ENCODE measurements at regions not wholly inside any gene's neighbourhood (a gene's known extent, or its start where the extent isn't known, plus 50 kb on each side); places are given as distances from the start of the nearest gene placed in this dataset.

DNA sequence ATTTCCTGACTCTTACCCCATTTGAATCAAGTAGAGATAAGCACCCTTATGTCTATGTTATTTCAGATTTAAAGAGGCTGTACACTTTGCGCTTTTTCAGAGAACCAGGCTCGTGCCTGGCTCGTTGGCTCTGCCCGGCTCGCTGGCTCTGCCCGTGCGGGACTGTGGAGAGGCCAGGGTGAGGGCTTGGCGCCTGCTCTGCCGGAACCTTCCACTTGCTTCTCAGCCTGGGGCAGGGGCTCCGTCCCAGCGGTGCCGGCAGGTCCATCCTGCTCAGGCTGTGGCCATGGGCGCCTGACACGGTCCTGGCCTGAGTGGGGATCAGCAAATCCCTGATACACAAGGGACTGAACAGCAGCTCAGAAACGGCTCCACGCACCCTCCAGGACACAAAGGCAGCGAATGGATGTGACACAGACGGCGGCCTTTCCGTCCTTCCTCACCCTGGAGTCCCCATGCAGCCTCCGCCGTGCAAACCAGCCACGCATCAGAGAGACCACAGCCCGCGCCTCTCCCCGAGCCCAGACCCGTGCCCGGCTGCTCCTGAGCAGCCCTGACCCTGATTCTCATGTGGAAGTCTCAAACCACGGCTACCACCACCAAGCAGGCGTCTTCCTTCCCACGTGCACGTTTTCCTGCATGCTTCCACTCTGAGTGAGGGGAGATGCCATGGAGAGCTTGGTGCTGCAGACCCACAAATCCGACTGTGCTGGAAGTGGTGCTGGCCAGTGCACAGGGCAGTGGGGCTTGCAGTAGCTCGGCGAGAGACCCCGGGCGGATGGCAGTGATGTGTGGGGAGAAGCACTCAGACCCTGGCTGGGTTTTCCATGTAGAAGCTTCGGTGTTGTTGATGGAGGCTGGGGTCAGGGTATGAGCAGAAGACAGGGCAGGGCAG lies 233.9 kb downstream of the ERMARD start (continued):
- TF ChIP-seq, protein P1, sequence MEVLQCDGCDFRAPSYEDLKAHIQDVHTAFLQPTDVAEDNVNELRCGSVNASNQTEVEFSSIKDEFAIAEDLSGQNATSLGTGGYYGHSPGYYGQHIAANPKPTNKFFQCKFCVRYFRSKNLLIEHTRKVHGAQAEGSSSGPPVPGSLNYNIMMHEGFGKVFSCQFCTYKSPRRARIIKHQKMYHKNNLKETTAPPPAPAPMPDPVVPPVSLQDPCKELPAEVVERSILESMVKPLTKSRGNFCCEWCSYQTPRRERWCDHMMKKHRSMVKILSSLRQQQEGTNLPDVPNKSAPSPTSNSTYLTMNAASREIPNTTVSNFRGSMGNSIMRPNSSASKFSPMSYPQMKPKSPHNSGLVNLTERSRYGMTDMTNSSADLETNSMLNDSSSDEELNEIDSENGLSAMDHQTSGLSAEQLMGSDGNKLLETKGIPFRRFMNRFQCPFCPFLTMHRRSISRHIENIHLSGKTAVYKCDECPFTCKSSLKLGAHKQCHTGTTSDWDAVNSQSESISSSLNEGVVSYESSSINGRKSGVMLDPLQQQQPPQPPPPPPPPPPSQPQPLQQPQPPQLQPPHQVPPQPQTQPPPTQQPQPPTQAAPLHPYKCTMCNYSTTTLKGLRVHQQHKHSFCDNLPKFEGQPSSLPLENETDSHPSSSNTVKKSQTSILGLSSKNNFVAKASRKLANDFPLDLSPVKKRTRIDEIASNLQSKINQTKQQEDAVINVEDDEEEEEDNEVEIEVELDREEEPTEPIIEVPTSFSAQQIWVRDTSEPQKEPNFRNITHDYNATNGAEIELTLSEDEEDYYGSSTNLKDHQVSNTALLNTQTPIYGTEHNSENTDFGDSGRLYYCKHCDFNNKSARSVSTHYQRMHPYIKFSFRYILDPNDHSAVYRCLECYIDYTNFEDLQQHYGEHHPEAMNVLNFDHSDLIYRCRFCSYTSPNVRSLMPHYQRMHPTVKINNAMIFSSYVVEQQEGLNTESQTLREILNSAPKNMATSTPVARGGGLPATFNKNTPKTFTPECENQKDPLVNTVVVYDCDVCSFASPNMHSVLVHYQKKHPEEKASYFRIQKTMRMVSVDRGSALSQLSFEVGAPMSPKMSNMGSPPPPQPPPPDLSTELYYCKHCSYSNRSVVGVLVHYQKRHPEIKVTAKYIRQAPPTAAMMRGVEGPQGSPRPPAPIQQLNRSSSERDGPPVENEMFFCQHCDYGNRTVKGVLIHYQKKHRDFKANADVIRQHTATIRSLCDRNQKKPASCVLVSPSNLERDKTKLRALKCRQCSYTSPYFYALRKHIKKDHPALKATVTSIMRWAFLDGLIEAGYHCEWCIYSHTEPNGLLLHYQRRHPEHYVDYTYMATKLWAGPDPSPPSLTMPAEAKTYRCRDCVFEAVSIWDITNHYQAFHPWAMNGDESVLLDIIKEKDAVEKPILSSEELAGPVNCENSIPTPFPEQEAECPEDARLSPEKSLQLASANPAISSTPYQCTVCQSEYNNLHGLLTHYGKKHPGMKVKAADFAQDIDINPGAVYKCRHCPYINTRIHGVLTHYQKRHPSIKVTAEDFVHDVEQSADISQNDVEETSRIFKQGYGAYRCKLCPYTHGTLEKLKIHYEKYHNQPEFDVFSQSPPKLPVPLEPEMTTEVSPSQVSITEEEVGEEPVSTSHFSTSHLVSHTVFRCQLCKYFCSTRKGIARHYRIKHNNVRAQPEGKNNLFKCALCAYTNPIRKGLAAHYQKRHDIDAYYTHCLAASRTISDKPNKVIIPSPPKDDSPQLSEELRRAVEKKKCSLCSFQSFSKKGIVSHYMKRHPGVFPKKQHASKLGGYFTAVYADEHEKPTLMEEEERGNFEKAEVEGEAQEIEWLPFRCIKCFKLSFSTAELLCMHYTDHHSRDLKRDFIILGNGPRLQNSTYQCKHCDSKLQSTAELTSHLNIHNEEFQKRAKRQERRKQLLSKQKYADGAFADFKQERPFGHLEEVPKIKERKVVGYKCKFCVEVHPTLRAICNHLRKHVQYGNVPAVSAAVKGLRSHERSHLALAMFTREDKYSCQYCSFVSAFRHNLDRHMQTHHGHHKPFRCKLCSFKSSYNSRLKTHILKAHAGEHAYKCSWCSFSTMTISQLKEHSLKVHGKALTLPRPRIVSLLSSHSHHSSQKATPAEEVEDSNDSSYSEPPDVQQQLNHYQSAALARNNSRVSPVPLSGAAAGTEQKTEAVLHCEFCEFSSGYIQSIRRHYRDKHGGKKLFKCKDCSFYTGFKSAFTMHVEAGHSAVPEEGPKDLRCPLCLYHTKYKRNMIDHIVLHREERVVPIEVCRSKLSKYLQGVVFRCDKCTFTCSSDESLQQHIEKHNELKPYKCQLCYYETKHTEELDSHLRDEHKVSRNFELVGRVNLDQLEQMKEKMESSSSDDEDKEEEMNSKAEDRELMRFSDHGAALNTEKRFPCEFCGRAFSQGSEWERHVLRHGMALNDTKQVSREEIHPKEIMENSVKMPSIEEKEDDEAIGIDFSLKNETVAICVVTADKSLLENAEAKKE (CRISPR knock-in tag; IDR thresholded peaks at IDR 0.05), result no peak
- TF ChIP-seq, protein P2, sequence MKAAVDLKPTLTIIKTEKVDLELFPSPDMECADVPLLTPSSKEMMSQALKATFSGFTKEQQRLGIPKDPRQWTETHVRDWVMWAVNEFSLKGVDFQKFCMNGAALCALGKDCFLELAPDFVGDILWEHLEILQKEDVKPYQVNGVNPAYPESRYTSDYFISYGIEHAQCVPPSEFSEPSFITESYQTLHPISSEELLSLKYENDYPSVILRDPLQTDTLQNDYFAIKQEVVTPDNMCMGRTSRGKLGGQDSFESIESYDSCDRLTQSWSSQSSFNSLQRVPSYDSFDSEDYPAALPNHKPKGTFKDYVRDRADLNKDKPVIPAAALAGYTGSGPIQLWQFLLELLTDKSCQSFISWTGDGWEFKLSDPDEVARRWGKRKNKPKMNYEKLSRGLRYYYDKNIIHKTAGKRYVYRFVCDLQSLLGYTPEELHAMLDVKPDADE (IDR thresholded peaks at IDR 0.05), result no peak
- TF ChIP-seq CREB1 (CRISPR knock-in tag; IDR thresholded peaks at IDR 0.05; ENCODE audit: low read depth), result no peak

DNA sequence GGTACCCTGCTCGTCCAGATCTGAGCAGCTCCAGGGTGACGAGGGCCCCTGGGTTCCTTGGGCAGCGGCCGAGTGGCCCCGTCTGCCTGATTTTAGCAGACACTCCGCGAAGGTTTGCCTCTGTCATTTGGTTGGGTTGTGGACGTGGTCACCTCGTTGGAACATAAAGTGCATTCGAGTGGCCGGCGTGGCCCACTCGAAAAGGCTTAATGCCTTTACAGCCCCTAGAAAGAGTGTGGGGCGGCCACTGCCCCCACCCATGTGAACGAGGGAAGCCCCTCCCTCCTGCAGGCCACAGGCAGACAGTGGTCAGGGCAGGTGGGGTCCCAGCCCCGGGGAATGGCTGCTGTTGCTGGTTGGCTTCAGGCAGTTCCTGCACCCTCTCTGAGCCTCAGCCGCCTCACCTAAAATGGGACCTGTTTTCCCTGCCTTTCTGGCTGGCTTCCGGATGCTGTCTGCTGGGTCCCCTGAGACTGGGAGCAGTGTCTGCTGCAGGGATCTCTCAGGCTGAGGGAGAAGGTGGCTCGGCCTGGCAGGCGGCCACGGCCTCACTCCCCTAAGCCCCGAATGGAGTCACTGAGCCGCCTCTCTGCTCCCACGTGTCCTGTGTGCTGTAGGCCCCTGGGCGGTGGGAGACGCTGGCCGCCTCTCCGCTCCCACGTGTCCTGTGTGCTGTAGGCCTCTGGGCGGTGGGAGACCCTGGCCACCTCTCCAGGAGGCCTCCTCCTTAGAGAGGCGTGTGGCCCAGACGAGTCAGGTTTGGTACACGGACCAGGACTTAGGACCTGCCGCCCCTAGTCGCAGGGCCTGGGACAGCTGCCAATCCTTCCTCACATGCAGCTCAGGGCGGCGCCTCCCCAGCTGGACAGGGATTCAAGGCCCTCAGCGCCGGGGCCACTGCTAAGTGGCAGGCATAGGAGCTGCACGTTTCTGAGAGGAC lies 233.0 kb downstream of the ERMARD start:
- Histone ChIP-seq H3K4me1 (ENCODE audit: insufficient read depth) (no peaks in the 10 kb centered on the region), H3K79me2 (replicated peaks; ENCODE audit: insufficient read depth) (no peaks in the 10 kb centered on the region), H4K20me1 (replicated peaks; ENCODE audit: insufficient read depth) (no peaks in the 10 kb centered on the region), H3F3A (replicated peaks; ENCODE audit: low read depth) (no peaks in the 10 kb centered on the region), H3K9me2 (ENCODE audit: insufficient read depth) (no peaks in the 10 kb centered on the region), H3K27me3 (ENCODE audit: insufficient read depth) (no peaks in the 10 kb centered on the region), H3K4me2 (no peak overlapping the region), H3K36me3 (ENCODE audit: insufficient read depth) (no peaks in the 10 kb centered on the region), H3K27ac (ENCODE audit: low read depth) (no peak overlapping the region), H3K4me3 (no peak overlapping the region), H2AFZ (no peak overlapping the region)
- Mint-ChIP-seq H3K4me3 (no peak overlapping the region), H3K27me3 (ENCODE audit: insufficient read depth, low read depth, poor library complexity) (no peaks in the 10 kb centered on the region), H3K9me3 (peaks cover 3% of the 10 kb centered on the region; the same call in 1 of the 3 replicates), H3K36me3 (ENCODE audit: low read depth) (no peaks in the 10 kb centered on the region), H3K27ac (no peak overlapping the region), H3K4me1 (peaks cover 3% of the 10 kb centered on the region; the same call in 1 of the 3 replicates)
- TF ChIP-seq, protein P3, sequence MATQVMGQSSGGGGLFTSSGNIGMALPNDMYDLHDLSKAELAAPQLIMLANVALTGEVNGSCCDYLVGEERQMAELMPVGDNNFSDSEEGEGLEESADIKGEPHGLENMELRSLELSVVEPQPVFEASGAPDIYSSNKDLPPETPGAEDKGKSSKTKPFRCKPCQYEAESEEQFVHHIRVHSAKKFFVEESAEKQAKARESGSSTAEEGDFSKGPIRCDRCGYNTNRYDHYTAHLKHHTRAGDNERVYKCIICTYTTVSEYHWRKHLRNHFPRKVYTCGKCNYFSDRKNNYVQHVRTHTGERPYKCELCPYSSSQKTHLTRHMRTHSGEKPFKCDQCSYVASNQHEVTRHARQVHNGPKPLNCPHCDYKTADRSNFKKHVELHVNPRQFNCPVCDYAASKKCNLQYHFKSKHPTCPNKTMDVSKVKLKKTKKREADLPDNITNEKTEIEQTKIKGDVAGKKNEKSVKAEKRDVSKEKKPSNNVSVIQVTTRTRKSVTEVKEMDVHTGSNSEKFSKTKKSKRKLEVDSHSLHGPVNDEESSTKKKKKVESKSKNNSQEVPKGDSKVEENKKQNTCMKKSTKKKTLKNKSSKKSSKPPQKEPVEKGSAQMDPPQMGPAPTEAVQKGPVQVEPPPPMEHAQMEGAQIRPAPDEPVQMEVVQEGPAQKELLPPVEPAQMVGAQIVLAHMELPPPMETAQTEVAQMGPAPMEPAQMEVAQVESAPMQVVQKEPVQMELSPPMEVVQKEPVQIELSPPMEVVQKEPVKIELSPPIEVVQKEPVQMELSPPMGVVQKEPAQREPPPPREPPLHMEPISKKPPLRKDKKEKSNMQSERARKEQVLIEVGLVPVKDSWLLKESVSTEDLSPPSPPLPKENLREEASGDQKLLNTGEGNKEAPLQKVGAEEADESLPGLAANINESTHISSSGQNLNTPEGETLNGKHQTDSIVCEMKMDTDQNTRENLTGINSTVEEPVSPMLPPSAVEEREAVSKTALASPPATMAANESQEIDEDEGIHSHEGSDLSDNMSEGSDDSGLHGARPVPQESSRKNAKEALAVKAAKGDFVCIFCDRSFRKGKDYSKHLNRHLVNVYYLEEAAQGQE (IDR thresholded peaks at IDR 0.05; ENCODE audit: unreplicated experiment), result no peak
- TF ChIP-seq ZNF114 (CRISPR knock-in tag; IDR thresholded peaks at IDR 0.05) (no peak), EZH2phosphoT487 (IDR thresholded peaks at IDR 0.05; ENCODE audit: unreplicated experiment) (no peak), EZH2 (IDR thresholded peaks at IDR 0.05; ENCODE audit: low read depth, unreplicated experiment) (no peak)
- TF ChIP-seq, protein P4, sequence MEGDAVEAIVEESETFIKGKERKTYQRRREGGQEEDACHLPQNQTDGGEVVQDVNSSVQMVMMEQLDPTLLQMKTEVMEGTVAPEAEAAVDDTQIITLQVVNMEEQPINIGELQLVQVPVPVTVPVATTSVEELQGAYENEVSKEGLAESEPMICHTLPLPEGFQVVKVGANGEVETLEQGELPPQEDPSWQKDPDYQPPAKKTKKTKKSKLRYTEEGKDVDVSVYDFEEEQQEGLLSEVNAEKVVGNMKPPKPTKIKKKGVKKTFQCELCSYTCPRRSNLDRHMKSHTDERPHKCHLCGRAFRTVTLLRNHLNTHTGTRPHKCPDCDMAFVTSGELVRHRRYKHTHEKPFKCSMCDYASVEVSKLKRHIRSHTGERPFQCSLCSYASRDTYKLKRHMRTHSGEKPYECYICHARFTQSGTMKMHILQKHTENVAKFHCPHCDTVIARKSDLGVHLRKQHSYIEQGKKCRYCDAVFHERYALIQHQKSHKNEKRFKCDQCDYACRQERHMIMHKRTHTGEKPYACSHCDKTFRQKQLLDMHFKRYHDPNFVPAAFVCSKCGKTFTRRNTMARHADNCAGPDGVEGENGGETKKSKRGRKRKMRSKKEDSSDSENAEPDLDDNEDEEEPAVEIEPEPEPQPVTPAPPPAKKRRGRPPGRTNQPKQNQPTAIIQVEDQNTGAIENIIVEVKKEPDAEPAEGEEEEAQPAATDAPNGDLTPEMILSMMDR (conservative IDR thresholded peaks at IDR 0.05; ENCODE audit: low read depth in 2 of 2), result no peak
- DNase-seq (ENCODE audit: low spot score) (no peak), ATAC-seq (no peak)

All from GM23338 (cell line).